Trophoblast cell (in vitro differentiated cells and primary cell): ENCODE measurements at regions not wholly inside any gene's neighbourhood (a gene's known extent, or its start where the extent isn't known, plus 50 kb on each side); places are given as distances from the start of the nearest gene placed in this dataset.
A peak's percentile ranks its signal among the peaks of the same experiment; 100 is the strongest.
"Not testable (repeated sequence)": the region's sequence is repeated elsewhere in the genome, so short reads cannot be mapped to it uniquely, and the experiment has no call there.

Experiments used
- DNase-seq, 2 donors: peaks; one replicate each; pipeline ENCODE4 v3.0.0-alpha.2; 2016
- H2AFZ ChIP-seq: 2 replicates; pipeline ENCODE4 v1.6.1; 2013; ENCODE audit warnings: low read length, moderate library complexity, mild to moderate bottlenecking; ENCODE audit not compliant: insufficient read depth, poor library complexity
- H2AK5ac ChIP-seq: 2 replicates; pipeline ENCODE4 v1.6.1; 2013; ENCODE audit warnings: mild to moderate bottlenecking, low read length
- H2BK120ac ChIP-seq: 2 replicates; pipeline ENCODE4 v1.6.1; 2013; ENCODE audit warnings: low read length, mild to moderate bottlenecking, moderate library complexity; ENCODE audit not compliant: insufficient read depth, poor library complexity
- H2BK12ac ChIP-seq: 2 replicates; pipeline ENCODE4 v1.6.1; 2013; ENCODE audit warnings: mild to moderate bottlenecking, low read length, moderate library complexity
- H2BK5ac ChIP-seq: 2 replicates; pipeline ENCODE4 v1.6.1; 2013; ENCODE audit warnings: low read length, low read depth, moderate library complexity, mild to moderate bottlenecking; ENCODE audit not compliant: poor library complexity
- H3K14ac ChIP-seq: 2 replicates; pipeline ENCODE4 v1.6.1; 2013; ENCODE audit warnings: mild to moderate bottlenecking, low read length
- H3K18ac ChIP-seq: 2 replicates; pipeline ENCODE4 v1.6.1; 2013; ENCODE audit warnings: mild to moderate bottlenecking, low read length
- H3K23ac ChIP-seq: 2 replicates; pipeline ENCODE4 v1.6.1; 2013; ENCODE audit warnings: low read length
- H3K27ac ChIP-seq: 2 replicates; pipeline ENCODE4 v1.5.1; 2013; ENCODE audit warnings: low read depth, mild to moderate bottlenecking, inconsistent platforms, low read length, moderate library complexity
- H3K27me3 ChIP-seq: 2 replicates; pipeline ENCODE4 v1.6.1; 2013; ENCODE audit warnings: inconsistent platforms, mild to moderate bottlenecking, low read length, moderate library complexity; ENCODE audit not compliant: insufficient read depth
- H3K36me3 ChIP-seq, 2 experiments: 1 replicate in 1 of 2; 2 replicates in 1 of 2; pipeline ENCODE4 v1.6.1; 2013; ENCODE audit warnings: low read length in 2 of 2, mild to moderate bottlenecking in 2 of 2, moderate library complexity in 1 of 2; ENCODE audit not compliant: insufficient read depth in 2 of 2, control insufficient read depth in 1 of 2
- H3K4ac ChIP-seq: 2 replicates; pipeline ENCODE4 v1.6.1; 2013; ENCODE audit warnings: low read depth, mild to moderate bottlenecking, low read length, moderate library complexity
- H3K4me1 ChIP-seq, 2 experiments: 1 replicate in 1 of 2; 2 replicates in 1 of 2; pipeline ENCODE4 v1.6.1; 2013; ENCODE audit warnings: low read length in 2 of 2, mild to moderate bottlenecking in 2 of 2, moderate library complexity in 1 of 2; ENCODE audit not compliant: insufficient read depth in 2 of 2, control insufficient read depth in 1 of 2
- H3K4me2 ChIP-seq: 2 replicates; pipeline ENCODE4 v1.6.1; 2013; ENCODE audit warnings: inconsistent platforms, mild to moderate bottlenecking, low read length, moderate library complexity
- H3K4me3 ChIP-seq: 2 replicates; pipeline ENCODE4 v1.5.1; 2013; ENCODE audit warnings: mild to moderate bottlenecking, low read depth, low read length, inconsistent platforms
- H3K79me1 ChIP-seq: one replicate; pipeline ENCODE4 v1.6.1; 2013; ENCODE audit warnings: low read length
- H3K79me2 ChIP-seq: 2 replicates; pipeline ENCODE4 v1.6.1; 2013; ENCODE audit warnings: low read length, mild to moderate bottlenecking; ENCODE audit not compliant: control insufficient read depth, insufficient read depth, poor library complexity
- H3K9ac ChIP-seq: 2 replicates; pipeline ENCODE4 v1.6.1; 2013; ENCODE audit warnings: mild to moderate bottlenecking, low read length
- H3K9me3 ChIP-seq: 2 replicates; pipeline ENCODE4 v1.6.1; 2013; ENCODE audit warnings: low read depth, mild to moderate bottlenecking, control low read depth, inconsistent platforms, low read length; ENCODE audit not compliant: insufficient read depth
- H4K12ac ChIP-seq: 2 replicates; pipeline ENCODE4 v1.6.1; 2013; ENCODE audit warnings: low read depth, mild to moderate bottlenecking, low read length, moderate library complexity
- H4K8ac ChIP-seq: 2 replicates; pipeline ENCODE4 v1.6.1; 2013; ENCODE audit warnings: low read depth, mild to moderate bottlenecking, low read length, moderate library complexity
- H4K91ac ChIP-seq: one replicate; pipeline ENCODE4 v1.6.1; 2013; ENCODE audit warnings: low read depth, mild to moderate bottlenecking, low read length, moderate library complexity
- WGBS: extraction: QIAGEN DNeasy Blood & Tissue Kit; methylation state at CpG from one replicate; pipeline ENCODE4 v1.1.7; 2013; ENCODE audit warnings: missing lambda C conversion rate; ENCODE audit not compliant: insufficient read length, insufficient coverage; ENCODE audit errors: extremely low coverage; 5-methylcytosine and 5-hydroxymethylcytosine counted together

DNA sequence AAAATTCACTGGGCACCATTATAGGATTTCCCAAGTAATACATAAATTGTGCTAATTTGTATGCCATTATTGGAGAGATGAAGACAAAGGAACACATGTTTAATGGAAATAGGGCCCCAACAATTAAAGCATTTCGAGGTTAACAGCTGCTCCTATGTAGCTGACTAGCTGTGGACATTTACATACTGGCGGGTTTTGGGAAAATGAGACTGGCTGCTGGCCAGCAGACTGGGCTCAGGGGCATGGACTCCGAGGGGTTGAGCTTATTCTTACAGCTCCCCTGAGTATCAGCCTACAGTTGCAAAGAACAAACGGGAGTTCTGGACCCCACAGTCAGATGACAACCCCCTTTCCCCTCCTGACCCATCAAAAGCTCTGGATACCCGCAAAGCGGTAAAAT, 91.9 kb upstream of the MYO3A start:
- WGBS: no CpG with 5 or more reads among the region's 6 CpGs
- Histone ChIP-seq H2BK5ac (no peak overlapping the region), H3K9me3 (no peaks in the 10 kb centered on the region), H3K14ac (no peak overlapping the region), H4K91ac (no peak overlapping the region), H2AFZ (no peak overlapping the region), H3K18ac (no peak overlapping the region), H2BK12ac (no peak overlapping the region), H3K27ac (no peak overlapping the region), H2AK5ac (no peak overlapping the region), H3K23ac (no peak overlapping the region), H3K27me3 (no peaks in the 10 kb centered on the region), H3K9ac (no peak overlapping the region), H3K79me2 (no peaks in the 10 kb centered on the region), H3K4me3 (no peak overlapping the region), H4K12ac (no peak overlapping the region), H3K79me1 (no peaks in the 10 kb centered on the region), H3K36me3 (no peaks in the 10 kb centered on the region), H3K4me2 (no peak overlapping the region), H3K4me1 (no peaks in the 10 kb centered on the region), H4K8ac (no peak overlapping the region), H3K4ac (no peak overlapping the region), H2BK120ac (no peak overlapping the region)
- DNase-seq: no peak

DNA sequence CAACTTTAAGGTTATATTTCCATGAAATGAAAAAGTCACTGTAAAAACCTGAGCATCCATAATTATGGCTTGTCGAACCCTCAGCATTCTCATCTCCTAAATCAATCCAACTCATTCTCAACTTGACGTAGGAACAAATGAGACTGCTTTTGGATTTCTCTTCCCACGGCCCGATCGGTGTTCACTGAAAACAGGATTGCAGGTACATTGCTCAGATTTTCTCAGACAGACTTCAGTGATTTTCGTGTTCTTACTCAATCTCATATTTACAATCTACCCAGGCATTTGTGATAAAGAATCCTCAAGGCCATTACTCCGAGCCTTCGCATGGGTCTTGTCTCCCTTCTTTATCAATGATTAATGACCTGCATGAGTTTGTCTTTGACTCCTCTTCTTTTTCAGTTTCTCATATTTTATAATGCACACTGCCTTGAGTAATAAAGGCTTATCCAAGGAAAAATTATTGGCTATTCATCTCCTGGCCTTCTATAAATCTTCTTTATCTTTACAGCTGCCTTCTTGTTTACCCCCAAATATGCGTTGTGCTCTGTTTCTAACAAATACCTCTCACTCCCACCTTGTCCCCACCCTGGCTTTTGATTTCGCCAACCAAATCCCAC, 90.4 kb upstream of the MYO3A start:
- Histone ChIP-seq H3K27me3 (no peaks in the 10 kb centered on the region), H2AFZ (no peak overlapping the region), H3K79me2 (no peaks in the 10 kb centered on the region), H3K23ac (no peak overlapping the region), H3K27ac (no peak overlapping the region), H3K9me3 (no peaks in the 10 kb centered on the region), H4K8ac (no peak overlapping the region), H4K12ac (no peak overlapping the region), H3K79me1 (no peaks in the 10 kb centered on the region), H2BK120ac (no peak overlapping the region), H3K4ac (no peak overlapping the region), H2BK12ac (no peak overlapping the region), H2AK5ac (no peak overlapping the region), H3K9ac (no peak overlapping the region), H3K4me1 (no peaks in the 10 kb centered on the region), H2BK5ac (no peak overlapping the region), H4K91ac (no peak overlapping the region), H3K14ac (no peak overlapping the region), H3K4me2 (no peak overlapping the region), H3K36me3 (no peaks in the 10 kb centered on the region), H3K18ac (no peak overlapping the region), H3K4me3 (no peak overlapping the region)
- no CpG with 5 or more reads among the region's 10 CpGs for WGBS
- DNase-seq: peak; percentile 67 to 85

DNA sequence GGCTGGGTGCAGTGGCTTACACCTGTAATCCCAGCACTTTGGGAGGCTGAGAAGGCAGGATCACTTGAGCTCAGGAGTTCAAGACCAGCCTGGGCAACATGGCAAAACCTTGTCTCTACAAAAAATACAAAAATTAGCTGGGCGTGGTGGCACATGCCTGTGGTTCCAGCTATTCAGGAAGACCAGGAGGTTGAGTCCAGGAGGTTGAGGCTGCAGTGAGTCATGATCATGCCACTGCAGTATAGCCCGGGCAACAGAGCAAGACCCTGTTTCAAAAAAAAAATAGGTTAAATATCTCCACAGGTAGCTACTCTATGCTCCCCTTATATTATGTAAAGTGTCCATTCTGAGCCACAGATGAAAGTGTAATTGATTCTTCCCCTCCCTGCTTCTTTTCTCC, 89.3 kb upstream of the MYO3A start:
- H3K79me1 ChIP-seq, H3K79me2 ChIP-seq, H3K14ac ChIP-seq, H4K91ac ChIP-seq, H3K4me2 ChIP-seq, H3K4me3 ChIP-seq, H3K36me3 ChIP-seq, H3K27me3 ChIP-seq, H4K8ac ChIP-seq, H2AK5ac ChIP-seq, H2BK120ac ChIP-seq, H3K4me1 ChIP-seq, H2BK12ac ChIP-seq, H3K23ac ChIP-seq, H3K4ac ChIP-seq, H3K27ac ChIP-seq, H3K18ac ChIP-seq, H2BK5ac ChIP-seq, H3K9me3 ChIP-seq, H4K12ac ChIP-seq, H3K9ac ChIP-seq, H2AFZ ChIP-seq: not testable (repeated sequence)
- no CpG with 5 or more reads among the region's 2 CpGs for WGBS
- DNase-seq: peak in 1 of 2 donors; percentile 24

DNA sequence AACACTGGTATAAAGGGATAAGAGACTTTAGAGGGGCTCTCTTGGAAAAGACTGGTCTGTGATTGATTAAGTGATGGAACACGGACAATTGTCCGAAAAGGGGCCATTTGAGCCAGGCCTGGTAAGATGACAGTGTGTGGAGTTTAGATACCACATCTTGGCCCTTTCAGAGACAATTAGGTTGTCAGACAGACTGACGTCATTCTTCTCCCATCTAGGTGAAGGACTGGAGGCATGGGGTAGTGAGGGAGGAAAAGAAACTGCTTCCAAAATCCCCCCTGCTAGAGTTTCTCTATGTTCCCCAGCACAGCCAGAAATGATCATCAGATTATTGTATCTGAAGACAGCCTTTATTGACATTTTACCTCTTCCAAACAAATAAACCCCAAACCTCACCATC, 84.8 kb upstream of the MYO3A start:
- Histone ChIP-seq H3K4me1 (no peaks in the 10 kb centered on the region), H3K4ac (no peak overlapping the region), H2BK120ac (no peak overlapping the region), H3K14ac (no peak overlapping the region), H2BK5ac (no peak overlapping the region), H3K4me3 (no peak overlapping the region), H3K36me3 (no peaks in the 10 kb centered on the region), H3K18ac (no peak overlapping the region), H3K9ac (no peak overlapping the region), H2AK5ac (no peak overlapping the region), H4K8ac (no peak overlapping the region), H3K9me3 (no peaks in the 10 kb centered on the region), H3K27me3 (no peaks in the 10 kb centered on the region), H3K4me2 (no peak overlapping the region), H4K91ac (no peak overlapping the region), H4K12ac (no peak overlapping the region), H3K79me1 (no peaks in the 10 kb centered on the region), H2AFZ (no peak overlapping the region), H3K27ac (no peak overlapping the region), H3K23ac (no peak overlapping the region), H2BK12ac (no peak overlapping the region), H3K79me2 (no peaks in the 10 kb centered on the region)
- DNase-seq: no peak
- no CpG with 5 or more reads among the region's 3 CpGs for WGBS
